OCI-LY7 (cell line): ENCODE measurements at regions not wholly inside any gene's neighbourhood (a gene's known extent, or its start where the extent isn't known, plus 50 kb on each side); places are given as distances from the start of the nearest gene placed in this dataset.

Experiments
- CTCF ChIP-seq: fragments of 200-600 bp; sonication (generic); conservative IDR thresholded peaks from 2 replicates; pipeline ENCODE4 v1.5.1; 2014; ENCODE audit warnings: mild to moderate bottlenecking, antibody characterized with exemption, low read length, moderate library complexity, mixed read lengths
- EZH2phosphoT487 ChIP-seq: fragments of 200-600 bp; sonication (generic); IDR thresholded peaks from 2 replicates; pipeline ENCODE4 v1.6.1; 2018; ENCODE audit warnings: low read depth, borderline replicate concordance, mild to moderate bottlenecking, mixed run types, antibody characterized with exemption, low read length, moderate library complexity, mixed read lengths

DNA sequence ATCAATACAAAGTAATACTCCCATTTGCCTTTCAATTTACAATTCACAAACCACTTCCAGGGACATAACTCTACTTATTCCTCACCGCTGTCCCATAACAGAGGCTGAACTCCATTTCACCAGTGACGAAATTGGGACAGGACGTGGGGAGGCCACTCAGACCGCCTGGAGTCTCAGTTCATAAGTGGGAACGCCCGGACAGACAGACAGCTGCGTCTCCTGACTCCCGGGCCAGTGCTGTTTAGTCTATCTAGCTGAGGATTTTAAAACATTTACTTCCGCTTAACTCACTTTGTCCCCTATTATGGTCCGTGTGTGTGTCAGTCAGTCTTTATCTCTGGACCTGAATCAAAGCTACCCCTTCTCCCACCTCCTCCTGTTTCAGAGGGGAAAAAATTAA is 67.4 kb upstream of the ZNF438 start:
- TF ChIP-seq CTCF (no peak), EZH2phosphoT487 (no peak)
